ENCODE measurements at regions not wholly inside any gene's neighbourhood (a gene's known extent, or its start where the extent isn't known, plus 50 kb on each side); places are given as distances from the start of the nearest gene placed in this dataset.

DNA sequence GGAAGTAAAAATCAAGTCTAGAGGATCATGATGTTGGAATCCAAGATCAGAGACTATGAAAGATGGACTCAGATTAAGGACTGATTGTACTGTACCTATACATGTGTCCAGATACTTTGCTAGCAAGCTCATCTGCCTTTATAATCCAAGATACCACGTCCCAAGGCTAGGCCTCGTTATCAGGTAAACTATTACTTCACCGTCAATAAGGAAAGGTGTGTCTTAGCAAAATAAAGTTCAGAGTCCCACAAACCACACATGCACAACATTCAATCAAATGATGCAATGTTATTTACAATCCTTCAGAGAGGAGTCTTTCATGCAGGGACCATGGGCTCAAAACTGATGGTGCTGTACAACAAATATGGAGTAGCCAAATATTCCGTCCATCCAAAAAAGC, 1092.9 kb downstream of the IGSF11 start (continued):
- no peak for TF ChIP-seq JUND (IDR thresholded peaks at IDR 0.05; ENCODE audit: low read length)
- TF ChIP-seq SP2 (IDR thresholded peaks at IDR 0.05; ENCODE audit: low read length), result no peak
